Activated CD8-positive, alpha-beta T cell treated with anti-CD3 and anti-CD28 coated beads for 36 hours (primary cell): ENCODE measurements at regions not wholly inside any gene's neighbourhood (a gene's known extent, or its start where the extent isn't known, plus 50 kb on each side); places are given as distances from the start of the nearest gene placed in this dataset.

ENCODE experiments used
- ATAC-seq: fragments of 200-7000 bp; cut with Tn5 transposase; one replicate; pipeline ENCODE4 v1.10.0; 2021; ENCODE audit warnings: mild to moderate bottlenecking, moderate library complexity
- CTCF ChIA-PET: fragments of 350-600 bp; sonication (Branson Sonifier 250); formaldehyde crosslinking; loops from one replicate; lab custom pipeline; 2021; ENCODE audit warnings: antibody characterized with exemption; lab: Charles Lee
- POLR2A ChIA-PET: fragments of 350-600 bp; sonication (Branson Sonifier 250); formaldehyde crosslinking; loops from one replicate; lab custom pipeline; 2021; ENCODE audit warnings: antibody characterized with exemption; lab: Charles Lee
- DNase-seq: peaks from one replicate; pipeline ENCODE4 v3.0.0-alpha.2; 2020
- H3K27ac Mint-ChIP-seq: one replicate; pipeline ENCODE4 v1.8.0; 2021; ENCODE audit warnings: mild to moderate bottlenecking, mixed read lengths
- H3K27me3 Mint-ChIP-seq: one replicate; pipeline ENCODE4 v1.8.0; 2021; ENCODE audit warnings: mixed read lengths
- H3K36me3 Mint-ChIP-seq: one replicate; pipeline ENCODE4 v1.8.0; 2021; ENCODE audit warnings: low read depth, mixed read lengths
- H3K4me1 Mint-ChIP-seq: one replicate; pipeline ENCODE4 v1.8.0; 2021; ENCODE audit warnings: low read depth, mixed read lengths
- H3K4me3 Mint-ChIP-seq: one replicate; pipeline ENCODE4 v1.8.0; 2021; ENCODE audit warnings: mild to moderate bottlenecking, moderate library complexity, mixed read lengths
- H3K9me3 Mint-ChIP-seq: one replicate; pipeline ENCODE4 v1.8.0; 2021; ENCODE audit warnings: mixed read lengths
- CTCF ChIP-seq: fragments of 200-600 bp; IDR thresholded peaks from one replicate; pipeline ENCODE4 v1.8.0; 2022; ENCODE audit warnings: antibody characterized with exemption, mild to moderate bottlenecking
- intact Hi-C: fragments of 100-400 bp; cut with micrococcal nuclease; formaldehyde crosslinking; loops from one replicate; pipeline ENCODE4 v1.10.0; 2022

- intact Hi-C loops: no loop called here
- TF ChIP-seq CTCF: no peak
- Mint-ChIP-seq H3K36me3 (no peaks in the 10 kb centered on the region), H3K9me3 (peaks cover 13% of the 10 kb centered on the region), H3K4me3 (no peak overlapping the region), H3K27me3 (no peaks in the 10 kb centered on the region), H3K27ac (no peak overlapping the region), H3K4me1 (no peaks in the 10 kb centered on the region)
- ATAC-seq: no peak
- ChIA-PET CTCF (no interaction called here), POLR2A (no interaction called here)
- no peak for DNase-seq
These were observed 1454.8 kb upstream of the LRRTM3 start for GRCh38 chr10:65470986-65471385.

- Mint-ChIP-seq H3K4me3 (no peak overlapping the region), H3K9me3 (peaks cover 3% of the 10 kb centered on the region), H3K27me3 (no peaks in the 10 kb centered on the region), H3K4me1 (no peaks in the 10 kb centered on the region), H3K27ac (no peak overlapping the region), H3K36me3 (no peaks in the 10 kb centered on the region)
- POLR2A ChIA-PET: no interaction called here
- intact Hi-C loops: no loop called here
- ATAC-seq (no peak), DNase-seq (no peak)
- no peak for TF ChIP-seq CTCF
- CTCF ChIA-PET: no interaction called here
These were observed 1443.0 kb upstream of the LRRTM3 start for GRCh38 chr10:65482848-65483247.

GRCh38 chr10:65491799-65492198, 1434.0 kb upstream of the LRRTM3 start:
- H3K36me3 Mint-ChIP-seq: no peaks in the 10 kb centered on the region
- H3K27me3 Mint-ChIP-seq: no peaks in the 10 kb centered on the region
- H3K27ac Mint-ChIP-seq: no peak overlapping the region
- intact Hi-C loops: no loop called here
- no peak for TF ChIP-seq CTCF
- H3K9me3 Mint-ChIP-seq: peaks cover 9% of the 10 kb centered on the region
- no peaks in the 10 kb centered on the region for H3K4me1 Mint-ChIP-seq
- CTCF ChIA-PET: no interaction called here
- H3K4me3 Mint-ChIP-seq: no peak overlapping the region
- ATAC-seq (no peak), DNase-seq (no peak)
- POLR2A ChIA-PET: no interaction called here

- ATAC-seq: no peak
- Mint-ChIP-seq H3K4me3 (no peak overlapping the region), H3K4me1 (no peaks in the 10 kb centered on the region), H3K27me3 (no peaks in the 10 kb centered on the region), H3K27ac (no peak overlapping the region), H3K9me3 (peaks cover 5% of the 10 kb centered on the region), H3K36me3 (no peaks in the 10 kb centered on the region)
- CTCF ChIA-PET: no interaction called here
- intact Hi-C loops: no loop called here
- no peak for TF ChIP-seq CTCF
- POLR2A ChIA-PET: no interaction called here
- DNase-seq: no peak
These were observed 1429.3 kb upstream of the LRRTM3 start for GRCh38 chr10:65496541-65496940.

GRCh38 chr10:65497837-65498236, 1428.0 kb upstream of the LRRTM3 start:
- H3K9me3 Mint-ChIP-seq: peaks cover 5% of the 10 kb centered on the region
- no peaks in the 10 kb centered on the region for H3K27me3 Mint-ChIP-seq
- POLR2A ChIA-PET: no interaction called here
- H3K27ac Mint-ChIP-seq: no peak overlapping the region
- H3K4me1 Mint-ChIP-seq: no peaks in the 10 kb centered on the region
- DNase-seq (no peak), ATAC-seq (no peak)
- no peak for TF ChIP-seq CTCF
- H3K36me3 Mint-ChIP-seq: no peaks in the 10 kb centered on the region
- intact Hi-C loops: no loop called here
- CTCF ChIA-PET: no interaction called here
- H3K4me3 Mint-ChIP-seq: no peak overlapping the region
